ENCODE measurements at regions not wholly inside any gene's neighbourhood (a gene's known extent, or its start where the extent isn't known, plus 50 kb on each side); places are given as distances from the start of the nearest gene placed in this dataset.

GRCh38 chr3:137106612-137107240 is 148.9 kb downstream of the IL20RB start:
- TF ChIP-seq CTCF (IDR thresholded peaks at IDR 0.05) (no peak), EP300 (IDR thresholded peaks at IDR 0.05) (no peak)

All from upper lobe of left lung (tissue), 4 donors.